GM21825 (cell line): ENCODE measurements at regions not wholly inside any gene's neighbourhood (a gene's known extent, or its start where the extent isn't known, plus 50 kb on each side); places are given as distances from the start of the nearest gene placed in this dataset.
"Not testable (repeated sequence)": the region's sequence is repeated elsewhere in the genome, so short reads cannot be mapped to it uniquely, and the experiment has no call there.

Experiments
- ATAC-seq: cut with Tn5 transposase; IDR thresholded peaks from one replicate; pipeline ENCODE4 v1.9.1; 2021; ENCODE audit warnings: mild to moderate bottlenecking, moderate library complexity; ENCODE audit not compliant: unreplicated experiment

DNA sequence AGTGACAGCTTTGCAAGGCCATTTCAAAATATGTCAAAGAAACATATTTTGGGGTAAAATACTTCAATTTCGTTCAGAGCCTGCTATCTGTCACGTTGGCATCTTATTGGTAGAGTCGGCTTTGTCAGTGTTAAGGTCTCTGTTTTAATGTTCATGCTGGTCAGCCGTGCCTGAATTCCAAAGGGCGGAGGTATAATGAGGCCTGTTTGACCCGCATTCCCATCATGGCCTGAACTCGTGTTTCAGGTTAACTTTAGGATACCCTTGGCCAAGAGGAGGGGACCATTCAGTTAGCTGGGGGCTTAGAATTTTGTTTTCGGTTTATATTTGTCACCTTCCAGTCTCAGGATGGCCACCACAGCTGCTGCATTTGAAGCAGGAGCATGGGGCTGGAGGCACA is 236.4 kb downstream of the NFATC2 start:
- ATAC-seq: no peak

DNA sequence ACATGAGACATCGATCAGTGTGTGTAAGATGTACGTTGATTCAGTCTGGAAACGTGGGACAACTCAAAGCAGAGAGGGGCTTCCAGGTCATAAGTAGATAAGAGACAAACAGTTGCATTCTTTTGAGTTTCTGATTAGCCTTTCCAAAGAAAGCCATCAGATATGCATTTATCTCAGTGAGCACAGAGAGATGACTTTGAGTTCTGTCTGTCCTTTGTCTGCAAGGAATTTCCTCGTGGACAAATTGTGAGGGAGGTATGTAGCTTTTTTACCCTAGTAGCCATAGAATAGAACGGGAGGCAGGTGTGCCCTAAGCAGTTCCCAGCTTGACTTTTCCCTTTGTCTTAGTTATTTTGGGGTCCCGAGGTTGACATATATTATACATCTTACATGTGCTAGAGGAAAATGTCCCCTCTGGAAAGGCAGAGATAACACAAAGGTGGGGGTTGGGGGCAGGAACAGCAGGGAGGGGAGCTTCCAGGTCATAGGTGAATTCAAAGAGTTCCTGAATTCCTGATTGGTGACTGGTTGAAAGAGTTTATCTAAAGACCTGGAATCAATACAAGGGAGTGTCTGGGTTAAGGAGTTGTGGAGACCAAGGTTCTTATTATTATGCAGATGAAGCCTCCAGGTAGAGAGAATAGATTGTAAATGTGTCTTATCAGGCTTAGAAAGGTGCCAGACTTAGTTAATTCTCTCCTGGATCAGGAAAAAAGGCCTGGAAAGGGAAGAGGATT is 237.0 kb downstream of the NFATC2 start:
- no peak for ATAC-seq

DNA sequence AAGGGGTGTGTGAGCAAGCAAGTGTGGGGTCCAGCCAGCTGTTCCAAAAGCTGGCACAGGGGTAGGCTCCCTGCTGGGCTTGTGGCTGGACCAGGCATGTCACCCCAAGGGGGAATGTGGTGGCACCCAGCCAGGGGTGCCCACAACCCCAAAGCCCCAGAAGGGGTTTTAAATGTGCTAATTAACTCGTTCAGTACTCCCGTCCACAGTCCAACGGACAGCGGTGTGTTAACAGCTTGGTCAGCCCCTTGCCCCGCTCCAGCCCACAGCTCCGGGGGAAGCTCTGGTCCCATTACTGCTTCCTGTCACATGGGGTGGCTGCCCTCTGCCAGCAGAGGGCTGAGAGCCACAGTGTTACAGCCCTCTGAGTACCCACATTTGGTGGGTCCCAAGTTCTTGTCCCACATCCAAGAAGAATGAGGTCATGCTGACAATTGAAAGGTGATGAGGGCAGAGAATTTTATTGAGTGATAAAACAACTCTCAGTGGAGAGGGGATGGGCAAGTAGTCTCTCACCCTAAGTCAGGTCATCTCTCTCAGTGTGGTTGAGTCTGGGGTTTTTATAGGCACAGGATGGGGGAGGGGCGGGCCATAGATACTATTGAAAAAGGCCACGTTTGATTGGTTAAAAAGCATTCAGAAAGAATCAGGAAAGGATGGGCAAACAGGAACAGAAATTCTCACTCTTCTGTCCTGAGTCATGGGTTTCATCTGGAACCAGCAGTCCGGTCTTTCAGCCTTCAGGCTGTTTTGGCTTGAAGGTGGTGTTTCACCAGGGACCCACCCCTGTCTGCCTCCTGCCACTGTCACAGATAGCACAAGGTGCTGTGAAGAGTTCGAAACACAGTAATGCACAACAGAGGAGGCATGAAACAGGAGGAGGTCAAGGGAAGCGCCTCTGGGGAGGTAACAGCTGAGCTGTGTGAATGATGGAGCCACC is 238.5 kb downstream of the NFATC2 start:
- no peak for ATAC-seq

DNA sequence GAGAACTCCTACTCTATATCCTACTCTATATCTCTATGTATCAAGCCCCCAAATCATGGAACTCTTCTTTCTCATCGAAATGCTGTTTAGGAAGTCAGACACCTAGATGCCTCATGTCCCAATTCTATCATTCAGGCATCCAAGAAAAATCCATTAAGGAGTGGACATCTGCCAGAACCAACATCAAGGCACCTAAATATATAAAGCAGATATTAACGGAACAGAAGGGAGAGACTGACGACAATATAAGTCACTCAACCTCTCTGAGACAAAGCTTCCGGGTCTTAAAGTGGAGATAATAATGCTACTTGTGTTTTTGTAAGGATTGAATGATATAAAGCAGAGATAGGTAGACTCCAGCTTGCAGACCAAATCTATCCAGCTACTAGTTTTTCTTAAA is 241.5 kb downstream of the NFATC2 start:
- no peak for ATAC-seq

DNA sequence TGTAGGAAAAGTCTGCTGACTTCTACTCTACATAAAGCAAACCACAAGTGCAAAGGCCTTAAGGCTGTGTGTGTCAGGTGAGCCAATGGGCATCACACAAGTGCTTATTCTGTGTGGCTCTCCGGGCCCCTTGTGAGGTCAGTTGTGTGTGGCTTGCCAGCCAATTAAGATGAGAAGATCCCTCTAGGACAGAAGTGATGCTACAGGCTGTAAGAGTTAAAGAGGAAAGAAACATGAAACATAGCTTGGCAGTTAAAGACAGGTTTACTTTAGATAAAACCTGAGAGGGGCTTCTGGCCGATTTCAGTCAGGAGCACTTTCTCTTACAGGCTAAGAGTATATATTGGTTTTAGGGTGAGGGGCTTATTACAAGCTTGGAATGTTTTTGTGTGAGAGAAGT is 242.4 kb downstream of the NFATC2 start:
- no peak for ATAC-seq

DNA sequence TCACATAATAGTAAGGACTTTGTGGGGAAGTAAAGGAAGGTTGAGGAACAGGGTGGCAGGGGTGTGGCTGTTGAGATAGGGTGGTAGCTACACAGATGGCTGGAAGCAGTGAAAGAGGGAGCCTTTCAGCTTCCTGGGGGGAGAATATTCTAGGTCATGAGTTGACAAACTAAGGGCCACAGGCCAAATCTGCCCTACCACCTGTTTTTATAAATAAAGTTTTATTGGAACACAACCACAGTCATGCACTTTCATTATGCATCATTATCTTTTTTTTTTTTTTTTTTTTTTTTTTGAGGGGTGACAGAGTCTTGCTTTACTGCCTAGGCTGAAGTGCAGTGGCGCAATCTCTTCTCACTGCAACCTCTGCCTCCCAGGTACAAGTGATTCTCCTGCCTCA is 243.1 kb downstream of the NFATC2 start:
- no peak for ATAC-seq

DNA sequence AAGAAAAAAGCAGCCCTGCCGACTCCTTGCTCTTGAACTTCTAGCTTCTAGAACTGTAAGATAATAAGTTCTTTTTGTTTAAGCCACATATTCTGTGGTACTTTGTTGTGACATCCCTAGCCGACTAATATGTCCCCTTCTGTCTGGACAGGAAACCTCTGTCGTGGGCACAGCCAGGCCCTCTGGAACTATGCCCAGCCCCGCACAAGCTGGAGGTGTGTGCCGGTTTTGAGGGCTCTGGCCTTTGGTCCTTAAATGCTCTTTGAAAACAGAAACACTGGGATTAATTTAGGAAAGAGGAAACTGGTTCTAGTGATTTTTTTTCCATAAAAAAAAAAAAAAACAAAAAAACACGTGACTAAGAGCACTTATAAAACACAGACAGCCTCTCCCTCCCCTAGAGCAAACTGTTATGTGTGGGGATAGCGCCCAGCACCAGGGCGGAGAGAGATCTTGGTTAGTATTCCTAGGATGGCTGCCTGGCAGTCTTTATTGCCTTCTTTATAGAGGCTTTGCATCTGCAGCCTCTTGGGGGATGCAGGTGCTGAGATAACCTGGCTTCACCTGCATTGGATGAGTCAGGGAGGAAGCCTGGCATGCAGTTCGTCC is 244.3 kb downstream of the NFATC2 start:
- no peak for ATAC-seq

DNA sequence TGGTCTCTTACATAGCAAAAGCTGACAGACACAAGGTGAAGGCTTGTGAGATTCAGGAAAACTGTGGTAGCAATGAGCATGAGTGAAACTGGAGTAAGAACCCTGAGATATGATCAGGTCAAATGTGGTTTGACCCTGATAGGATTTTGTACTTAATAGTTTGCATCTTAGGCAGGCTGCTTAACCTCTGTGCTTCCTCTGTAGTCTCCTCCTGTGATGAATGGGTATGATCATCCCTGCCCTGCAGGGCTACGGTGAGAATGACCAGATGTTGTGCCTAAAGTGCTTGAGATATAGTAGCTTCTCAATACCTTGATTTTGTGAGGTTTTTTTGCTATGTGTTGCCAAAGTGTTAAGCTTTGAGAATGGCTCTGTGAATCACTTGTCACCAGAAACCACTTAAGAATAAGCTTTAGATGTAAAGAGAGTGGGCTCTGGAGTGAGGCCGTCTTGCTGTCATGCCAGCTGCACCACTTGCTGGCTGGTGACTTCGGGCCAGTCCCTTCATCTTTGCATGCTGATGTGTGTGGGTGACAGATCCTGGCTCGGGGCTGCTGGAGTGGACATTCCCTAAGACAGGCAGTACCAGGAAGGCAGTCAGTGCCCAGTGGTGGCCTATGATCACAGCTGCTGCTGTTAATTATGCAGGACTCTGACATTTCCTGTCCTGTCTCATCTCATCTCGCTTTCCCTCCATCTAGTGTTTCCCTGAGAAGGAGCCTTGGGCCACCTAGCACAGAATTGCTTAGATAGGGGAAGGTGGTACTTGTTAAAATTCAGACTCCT is 254.7 kb downstream of the NFATC2 start:
- no peak for ATAC-seq

DNA sequence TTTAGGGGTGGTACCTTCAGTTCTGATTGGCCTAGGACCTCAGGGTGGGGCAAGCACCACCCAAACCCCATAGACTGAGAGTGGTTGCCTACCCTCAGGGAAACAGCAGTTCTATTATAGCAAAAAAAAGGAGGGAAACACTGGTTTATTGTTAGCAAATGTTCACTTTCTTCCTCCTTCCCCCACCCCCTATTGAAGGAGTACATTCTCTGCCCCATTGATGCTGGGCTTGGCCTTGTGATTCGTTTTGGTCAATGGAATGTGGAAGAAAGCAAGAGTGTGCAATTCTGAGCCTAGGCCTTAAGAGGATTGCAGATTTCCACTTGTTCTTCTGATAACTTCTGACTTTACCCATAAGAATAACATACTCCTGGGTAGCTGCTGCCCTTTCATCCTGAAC is 255.8 kb downstream of the NFATC2 start:
- no peak for ATAC-seq

DNA sequence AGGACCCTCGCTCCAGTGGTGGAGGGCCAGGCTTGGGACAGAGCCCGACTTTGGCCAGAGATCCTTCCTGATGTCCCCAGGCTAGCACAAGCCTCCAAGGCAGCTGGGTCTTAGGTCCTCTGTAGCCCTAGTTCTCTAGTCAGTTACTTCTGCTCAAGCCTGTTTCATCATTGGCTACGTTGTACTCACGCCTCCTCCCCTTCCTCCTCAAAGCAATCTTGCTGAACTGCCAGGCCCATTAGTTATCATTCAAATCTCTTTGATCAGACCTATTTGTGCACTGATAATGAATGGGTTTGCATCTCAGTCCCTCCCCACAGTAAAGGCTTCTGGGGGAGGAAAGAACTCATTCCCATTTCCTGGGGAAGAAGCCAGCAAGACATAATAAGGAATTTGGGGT is 256.8 kb downstream of the NFATC2 start:
- no peak for ATAC-seq

DNA sequence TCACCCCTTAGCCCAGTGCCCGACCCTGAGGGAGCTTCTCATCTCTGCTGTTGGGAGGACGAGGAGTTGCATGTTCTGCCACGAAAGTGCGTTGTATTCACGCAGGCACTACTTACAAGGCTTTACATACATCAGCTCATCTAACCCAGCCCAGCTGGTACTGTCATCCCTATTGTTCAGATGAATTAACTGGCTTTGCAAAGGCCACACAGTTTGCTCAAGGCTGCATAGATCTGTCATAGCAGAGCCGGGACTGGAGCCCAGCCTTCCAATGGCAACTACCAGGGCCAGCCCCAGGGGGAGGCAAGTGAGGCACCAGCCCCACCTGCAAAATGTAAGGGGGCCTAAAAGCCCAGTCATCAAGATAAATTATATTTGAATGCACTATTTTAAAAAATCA is 257.6 kb downstream of the NFATC2 start:
- ATAC-seq: no peak

DNA sequence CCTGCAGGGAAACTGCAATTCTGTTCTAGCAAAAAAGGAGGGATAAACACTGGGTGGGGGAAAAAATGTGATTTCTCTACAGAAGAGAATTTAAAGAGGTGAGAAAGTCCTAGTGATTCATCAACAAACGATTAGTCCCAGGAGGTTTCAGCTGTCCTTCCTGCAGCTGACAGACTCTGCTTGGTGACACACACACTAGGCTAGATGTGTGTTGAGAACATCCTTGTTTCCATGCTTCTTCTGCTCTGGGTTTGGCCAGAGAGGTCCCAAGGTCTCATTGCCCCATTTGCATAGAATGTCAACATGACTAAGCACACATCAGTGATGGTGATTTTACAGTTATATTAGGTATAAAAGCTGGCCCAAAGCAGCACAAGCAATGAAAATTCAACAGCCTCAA is 258.3 kb downstream of the NFATC2 start:
- ATAC-seq: no peak

DNA sequence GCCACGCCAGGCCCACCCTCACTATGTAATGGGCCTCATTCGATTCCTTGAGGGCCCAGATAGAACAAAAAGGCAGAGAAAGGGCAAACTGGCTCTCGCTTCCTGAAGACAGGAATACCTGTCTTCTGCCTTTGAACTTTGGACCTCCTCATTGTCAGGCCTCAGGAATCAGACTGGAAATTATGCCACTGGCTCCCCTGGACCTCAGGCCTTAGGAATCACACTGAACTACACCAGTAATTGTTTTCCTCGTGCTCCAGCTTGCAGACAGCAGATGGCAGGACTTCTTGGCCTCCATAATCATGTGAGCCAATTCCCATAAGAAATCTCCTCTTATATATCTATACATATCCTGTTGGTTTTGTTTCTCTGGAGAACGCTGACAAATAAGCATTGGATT is 258.6 kb upstream of the KCNG1 start:
- ATAC-seq: no peak

DNA sequence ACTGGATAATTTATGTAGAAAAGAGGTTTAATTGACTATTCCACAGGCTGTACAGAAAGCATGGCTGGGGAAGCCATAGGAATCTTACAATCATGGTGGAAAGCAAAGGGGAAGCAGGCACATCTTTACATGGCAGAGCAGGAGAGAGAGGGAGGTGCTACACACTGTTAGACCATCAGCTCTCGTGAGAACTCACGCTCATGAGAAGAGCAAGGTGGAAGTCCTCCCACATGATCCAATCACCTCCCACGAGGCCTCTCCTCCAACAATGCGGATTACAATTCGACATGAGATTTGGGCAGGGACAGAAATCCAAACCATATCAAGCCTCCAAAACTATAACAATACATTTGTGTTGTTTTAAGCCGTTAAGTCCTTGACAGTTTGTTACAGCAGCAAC is 257.1 kb upstream of the KCNG1 start:
- ATAC-seq: no peak

DNA sequence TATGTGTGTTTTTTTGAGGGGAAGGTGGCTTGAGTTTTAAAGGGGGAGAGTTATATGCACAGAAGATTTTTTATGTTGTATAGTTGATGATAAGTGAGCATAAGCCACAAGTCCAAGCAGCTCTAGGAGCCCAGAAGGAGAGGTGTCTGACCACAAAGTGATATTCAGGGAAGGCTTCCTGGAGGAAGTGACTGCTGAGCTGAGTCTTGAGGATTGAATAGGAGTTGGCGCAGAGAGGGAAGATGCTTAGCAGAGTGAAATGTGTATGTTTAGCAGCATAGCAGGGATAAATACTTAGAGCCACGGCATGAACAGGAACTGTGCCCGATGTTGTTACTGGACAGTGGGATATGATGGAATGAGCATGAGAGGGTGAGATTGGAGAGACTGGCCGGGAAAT is 255.1 kb upstream of the KCNG1 start:
- no peak for ATAC-seq

DNA sequence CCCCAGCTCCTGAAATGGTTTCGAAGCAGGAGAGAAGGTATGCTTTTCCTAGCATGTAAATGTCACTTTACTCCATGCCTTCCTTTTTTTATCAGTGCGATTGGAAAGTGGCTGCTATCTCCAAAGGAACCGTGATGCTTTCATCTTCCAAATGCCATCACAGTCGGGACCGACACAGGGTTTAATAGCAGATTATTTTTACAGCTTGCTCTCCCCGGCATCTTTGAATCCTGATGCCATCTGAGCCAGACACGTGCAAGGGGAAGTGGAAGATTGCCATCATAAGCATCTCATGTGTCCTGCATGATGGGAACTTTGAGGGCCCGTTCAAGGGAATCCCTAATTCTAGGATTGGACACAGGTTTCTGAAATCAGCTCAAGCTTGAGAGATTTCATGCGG is 253.4 kb upstream of the KCNG1 start:
- ATAC-seq: no peak

DNA sequence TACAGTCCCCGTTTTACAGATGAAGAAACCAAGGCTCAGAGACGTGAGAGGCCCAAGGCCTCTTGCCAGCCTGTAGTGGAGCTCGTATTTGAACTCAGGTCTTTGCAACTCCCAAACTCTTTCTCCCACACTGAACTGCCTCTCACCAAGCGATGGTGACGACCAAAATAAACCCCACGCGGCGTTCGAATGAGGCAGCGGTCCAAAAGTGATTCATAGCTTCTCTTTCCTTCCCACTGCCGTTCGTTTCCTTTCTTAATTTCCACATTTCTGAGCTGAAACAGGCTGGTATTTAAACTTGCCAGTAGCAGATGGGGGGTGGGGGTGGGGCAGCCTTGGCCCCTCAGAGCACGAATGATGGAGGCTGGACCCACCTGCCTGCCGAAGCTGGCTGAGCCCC is 252.9 kb upstream of the KCNG1 start:
- ATAC-seq: no peak

DNA sequence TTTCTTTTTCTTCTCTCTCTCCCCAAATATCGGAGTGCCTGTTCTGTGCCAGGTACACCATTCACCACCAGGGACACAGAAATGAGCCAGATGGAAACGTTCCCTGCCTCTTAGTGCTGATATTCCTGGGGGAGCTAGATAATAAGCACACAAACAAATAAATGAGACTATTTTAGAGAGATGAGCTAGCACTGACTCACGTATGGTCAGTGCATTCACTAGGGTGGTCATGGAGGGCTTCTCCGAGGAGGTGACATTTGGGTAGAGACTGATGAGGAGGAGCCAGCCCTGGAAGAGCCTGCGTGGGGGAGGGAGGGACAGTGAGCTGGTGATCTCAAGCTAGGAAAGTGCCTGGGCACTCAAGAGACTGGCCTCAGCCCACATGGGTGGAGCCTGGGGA is 252.3 kb upstream of the KCNG1 start:
- ATAC-seq: no peak

DNA sequence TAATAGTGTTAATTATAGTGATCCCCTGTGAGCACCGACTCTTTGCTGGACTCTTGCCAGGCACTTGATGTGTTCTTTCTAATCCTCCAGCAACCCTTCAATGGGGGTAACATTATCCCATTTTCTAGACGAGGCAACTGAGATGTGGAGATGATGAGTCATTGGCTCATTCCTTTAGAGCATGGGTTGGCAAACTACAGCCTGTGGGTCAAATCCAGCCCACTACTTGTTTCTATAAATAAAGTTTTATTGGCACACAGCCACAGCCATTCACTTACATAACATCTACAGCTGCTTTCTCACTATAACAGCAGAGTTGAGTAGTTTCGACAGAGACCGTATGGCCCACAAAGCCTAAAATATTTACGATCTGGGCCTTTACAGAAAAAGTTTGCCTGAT is 249.5 kb upstream of the KCNG1 start:
- ATAC-seq: no peak

DNA sequence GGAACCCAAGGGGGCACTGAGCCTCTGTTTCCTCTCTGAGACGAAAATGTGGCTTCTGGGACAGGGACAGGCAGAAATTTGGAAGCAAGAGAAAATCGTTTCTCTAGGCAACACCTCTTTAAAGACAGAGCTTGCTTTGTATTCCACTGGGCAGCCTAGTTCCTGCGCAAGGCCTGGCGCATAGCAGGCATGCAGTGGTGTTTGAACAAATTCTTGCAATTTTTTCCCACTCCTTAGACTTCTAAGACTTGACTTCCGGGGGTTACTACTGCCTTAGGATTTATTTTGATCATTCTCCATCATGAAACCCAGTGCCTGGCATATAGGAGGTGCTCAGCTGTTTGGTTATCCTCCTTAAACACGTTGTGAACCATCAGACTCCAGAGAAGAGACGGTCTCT is 249.0 kb upstream of the KCNG1 start:
- ATAC-seq: no peak

DNA sequence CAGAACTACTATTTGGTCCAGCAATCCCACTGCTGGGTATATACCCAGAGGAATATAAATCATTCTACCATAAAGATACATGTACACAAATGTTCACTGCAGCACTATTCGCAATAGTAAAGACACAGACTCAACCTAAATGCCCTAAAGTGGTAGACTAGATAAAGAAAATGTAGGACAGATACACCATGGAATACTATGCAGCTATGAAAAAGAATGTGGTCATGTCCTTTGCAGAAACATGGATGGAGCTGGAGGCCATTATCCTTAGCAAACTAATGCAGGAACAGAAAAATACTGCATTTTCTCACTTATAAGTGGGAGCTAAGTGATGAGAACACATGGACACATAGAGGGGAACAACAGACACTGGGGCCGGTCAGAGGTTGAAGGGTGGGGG is 248.4 kb upstream of the KCNG1 start:
- not testable (repeated sequence) for ATAC-seq
